ENCODE measurements at regions not wholly inside any gene's neighbourhood (a gene's known extent, or its start where the extent isn't known, plus 50 kb on each side); places are given as distances from the start of the nearest gene placed in this dataset.
A peak's percentile ranks its signal among the peaks of the same experiment; 100 is the strongest.

GRCh38 chr1:168454211-168454815 is 89.5 kb downstream of the XCL2 start:
- DNase-seq = no peak

GRCh38 chr1:168453056-168453455 is 90.7 kb downstream of the XCL2 start:
- DNase-seq = no peak

DNA sequence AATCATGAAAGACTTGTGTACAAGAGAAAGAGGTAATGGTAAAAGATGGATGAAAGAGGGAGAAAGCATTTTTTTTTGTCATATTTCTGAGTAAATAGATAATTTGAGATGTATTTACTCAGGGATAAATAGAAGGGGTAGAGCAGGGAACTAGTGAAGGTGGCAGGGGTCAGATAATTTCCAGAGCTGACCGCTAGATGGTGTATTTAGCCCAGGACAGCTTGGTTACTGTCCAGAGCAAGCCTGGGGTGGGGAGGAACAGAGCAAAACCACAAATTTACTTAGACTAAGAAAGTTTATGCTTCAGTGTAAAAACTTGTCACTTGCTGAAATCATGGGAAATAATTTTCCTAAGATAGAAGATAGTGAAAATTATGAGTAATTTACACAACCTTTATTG is 91.5 kb downstream of the XCL2 start:
- no peak for DNase-seq

DNA sequence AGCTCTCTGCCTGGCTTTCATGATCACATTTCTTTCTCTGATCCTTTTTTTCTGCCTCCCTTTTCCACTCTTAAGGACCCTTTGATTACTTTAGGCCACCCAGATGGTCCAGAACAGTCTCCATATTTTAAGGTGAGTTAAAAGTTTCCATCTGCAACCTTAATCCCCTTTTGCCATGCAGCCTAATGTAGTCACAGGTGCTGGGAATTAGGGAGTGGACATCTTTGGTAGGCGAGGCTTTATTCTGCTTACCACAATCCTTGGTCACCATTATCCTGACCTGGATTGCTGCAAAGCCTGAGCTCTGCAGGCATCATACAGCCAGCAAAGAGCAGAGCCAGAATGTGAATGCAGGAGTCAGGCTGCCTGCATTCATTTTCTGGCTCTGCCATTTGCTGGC is 95.9 kb downstream of the XCL2 start:
- DNase-seq = no peak

DNA sequence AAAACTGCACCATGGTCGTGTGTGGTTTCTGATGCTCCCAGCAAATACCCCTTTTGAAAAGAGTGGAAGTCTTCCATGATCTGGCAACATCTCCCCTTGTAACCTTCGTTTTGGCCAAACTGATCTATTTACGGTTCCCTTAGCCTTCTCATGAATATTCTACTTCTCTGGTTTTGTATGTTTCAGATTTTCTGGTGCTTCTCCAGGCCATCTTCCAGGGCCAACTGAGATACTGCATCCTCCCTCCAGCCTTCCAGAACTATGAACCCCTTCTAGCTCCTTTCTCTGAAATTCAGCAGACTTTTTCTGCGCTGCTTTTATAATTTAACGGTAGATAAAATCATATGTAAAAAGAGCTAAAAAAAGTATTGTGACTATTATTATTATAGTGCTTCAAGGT is 97.7 kb downstream of the XCL2 start:
- no peak for DNase-seq

DNA sequence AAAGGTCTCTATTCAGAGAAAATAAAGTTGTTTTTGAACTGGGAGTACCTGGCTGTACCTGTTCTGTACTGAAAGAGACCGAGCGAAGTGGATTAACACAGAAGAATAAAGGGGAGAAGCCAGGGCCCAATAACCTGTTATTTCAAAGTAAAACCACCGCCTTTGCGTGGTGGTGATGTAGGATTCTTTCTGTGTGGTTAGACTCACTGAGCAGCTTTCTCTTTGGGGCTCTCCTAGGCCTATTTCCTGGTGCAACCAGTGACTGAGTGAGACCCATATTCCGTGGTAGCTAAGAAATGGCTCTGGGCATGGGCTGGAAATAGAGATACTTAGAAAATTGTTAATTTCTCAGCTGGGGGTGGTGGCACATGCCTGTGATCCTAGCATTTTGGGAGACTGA is 99.9 kb downstream of the XCL2 start:
- no peak for DNase-seq

- DNase-seq = no peak
These were observed 100.4 kb downstream of the XCL2 start for GRCh38 chr1:168443356-168443755.

DNA sequence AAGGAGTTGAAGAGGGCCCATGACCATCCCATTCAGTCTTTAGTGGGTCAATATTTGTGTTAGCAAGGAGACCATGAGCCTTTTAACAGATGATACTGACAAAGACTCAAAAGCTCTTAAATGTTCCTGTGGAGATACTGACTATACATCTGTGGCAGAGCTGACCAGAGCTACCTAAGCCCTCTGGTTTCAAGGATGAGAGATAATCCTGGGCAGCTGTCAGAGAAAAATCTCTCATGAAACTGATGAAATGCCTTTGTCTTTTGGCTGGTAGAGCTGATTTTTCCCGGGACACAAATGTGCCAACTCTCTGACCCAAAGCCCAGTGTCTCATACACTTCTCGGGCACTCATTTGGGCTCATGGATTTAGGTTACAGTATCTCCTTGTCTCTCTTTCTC is 100.9 kb downstream of the XCL2 start:
- DNase-seq = peak; percentile 34

GRCh38 chr1:168441745-168442144 is 102.1 kb downstream of the XCL2 start:
- no peak for DNase-seq

- peak; percentile 69 for DNase-seq
These were observed 104.1 kb downstream of the XCL2 start for GRCh38 chr1:168439456-168440375.

DNA sequence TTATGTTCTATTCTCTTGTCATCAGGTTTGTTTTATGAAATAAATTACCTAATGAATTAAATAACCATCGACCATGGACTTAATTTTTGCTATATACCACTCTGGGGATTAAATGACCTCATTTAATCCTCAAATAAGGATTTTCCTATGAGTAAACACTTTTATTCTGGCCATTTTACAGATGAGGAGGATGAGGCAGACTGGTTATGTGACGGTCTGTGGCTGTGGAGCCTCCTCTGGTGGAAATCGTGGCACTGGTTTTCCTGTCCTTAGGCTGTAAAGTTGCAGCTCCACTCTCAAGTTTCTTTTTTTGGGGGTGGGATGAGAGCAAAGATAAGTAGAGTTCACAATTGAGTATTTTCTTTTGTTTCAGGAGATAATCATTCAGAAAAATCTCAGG is 105.2 kb downstream of the XCL2 start:
- DNase-seq = no peak

- no peak for DNase-seq
These were observed 106.0 kb downstream of the XCL2 start for GRCh38 chr1:168437821-168438220.

- no peak for DNase-seq
These were observed 108.4 kb downstream of the XCL2 start for GRCh38 chr1:168435439-168435838.

DNA sequence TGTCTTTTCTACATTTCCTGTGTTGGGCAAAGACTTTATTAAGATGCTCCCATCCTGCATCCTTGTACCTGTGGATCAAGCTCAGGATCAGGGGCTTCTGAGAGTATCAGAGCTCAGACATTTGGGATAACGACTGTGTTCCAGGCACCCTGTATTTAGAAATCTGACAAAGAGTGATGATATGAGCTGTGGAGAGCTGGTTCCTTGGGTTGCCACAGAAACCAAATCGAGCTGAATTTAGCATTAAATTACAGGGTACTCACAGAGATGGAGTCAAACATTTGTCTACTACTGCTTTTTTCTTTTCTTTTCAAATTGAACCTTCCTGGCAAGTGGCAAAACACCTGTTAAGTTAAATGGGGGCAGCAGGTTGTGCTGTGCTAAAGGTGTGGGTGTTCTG is 110.6 kb downstream of the XCL2 start:
- DNase-seq = no peak

DNA sequence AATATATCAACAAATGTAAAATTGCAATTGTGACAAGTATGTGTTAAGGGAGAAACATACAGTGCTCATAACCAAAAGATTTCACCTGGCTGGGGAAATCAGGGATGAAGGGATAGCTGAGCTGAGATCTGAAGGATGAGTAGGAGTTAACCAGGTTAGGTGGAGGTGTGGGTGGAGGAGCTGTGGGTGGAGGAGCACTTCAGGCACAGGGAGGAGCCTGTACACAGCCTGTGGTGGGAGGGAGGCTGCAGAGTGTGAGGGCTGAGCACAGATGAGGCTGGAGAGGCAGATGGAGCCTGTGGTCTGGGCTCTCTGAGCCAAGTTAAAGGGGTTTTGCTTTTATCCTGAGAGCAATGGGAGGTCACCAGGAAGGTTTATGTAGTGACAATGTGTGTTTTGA is 111.9 kb downstream of the XCL2 start:
- no peak for DNase-seq

- no peak for DNase-seq
These were observed 113.5 kb downstream of the XCL2 start for GRCh38 chr1:168430321-168430720.

GRCh38 chr1:168428063-168428731 is 115.6 kb downstream of the XCL2 start:
- DNase-seq = no peak

GRCh38 chr1:168427051-168427450 is 116.7 kb downstream of the XCL2 start:
- DNase-seq = no peak

DNA sequence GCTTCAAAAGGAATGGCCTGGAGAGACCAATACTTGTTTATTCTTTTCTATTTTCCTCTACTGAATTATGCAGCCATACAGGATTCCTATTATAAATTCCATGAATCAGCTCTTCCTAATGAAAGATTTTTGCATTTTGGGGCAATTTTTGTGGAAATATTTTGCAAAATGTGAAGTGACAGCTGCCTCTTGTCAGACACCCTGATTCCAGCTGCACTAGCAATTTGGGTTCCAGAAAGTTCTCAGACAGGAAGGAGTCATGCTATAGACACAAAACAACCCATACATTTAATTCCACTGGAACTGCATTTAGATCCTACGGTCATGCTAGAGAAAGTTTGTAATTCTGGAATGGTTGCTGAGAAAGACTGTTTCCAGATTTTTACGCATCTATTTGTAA is 119.5 kb downstream of the XCL2 start:
- DNase-seq = no peak

- no peak for DNase-seq
These were observed 121.5 kb downstream of the XCL2 start for GRCh38 chr1:168422203-168422847.

- DNase-seq = no peak
These were observed 122.3 kb downstream of the XCL2 start for GRCh38 chr1:168421399-168422004.

DNA sequence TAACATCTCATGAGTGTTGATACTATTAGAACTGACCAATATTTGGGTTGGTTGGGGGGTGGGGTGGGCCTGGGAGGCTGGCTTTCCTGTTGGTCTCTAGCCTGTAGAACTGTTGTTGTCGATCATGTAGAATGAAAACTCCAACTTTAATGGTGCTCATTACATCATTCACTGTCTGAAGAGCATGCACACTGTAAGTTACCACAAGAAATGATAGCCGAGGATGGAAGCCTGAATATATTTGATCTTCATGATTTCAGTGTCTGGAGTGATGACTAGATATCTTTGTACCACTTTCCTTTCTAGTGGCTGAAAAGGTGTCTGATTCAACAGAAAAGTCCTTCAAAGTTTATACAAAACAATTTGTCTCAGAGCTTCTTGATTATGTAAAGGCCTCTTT is 123.6 kb downstream of the XCL2 start:
- DNase-seq = no peak

- DNase-seq = no peak
These were observed 124.1 kb downstream of the XCL2 start for GRCh38 chr1:168419736-168420135.

Data from NCI-H510A (cell line).